ENCODE measurements at regions not wholly inside any gene's neighbourhood (a gene's known extent, or its start where the extent isn't known, plus 50 kb on each side); places are given as distances from the start of the nearest gene placed in this dataset.

GRCh38 chr2:83894976-83895375 lies 564.1 kb downstream of the SUCLG1 start:
- no peaks in the 10 kb centered on the region for H3K36me3 ChIP-seq (ENCODE audit: control insufficient read depth in 2 of 2, insufficient read depth in 1 of 2, low read length in 2 of 2)
- no peaks in the 10 kb centered on the region for H3K9me3 ChIP-seq (ENCODE audit: control insufficient read depth, insufficient read depth, low read depth, low read length)
- ChIA-PET POLR2A (no interaction called here), CTCF (no interaction called here)
- H3K4me1 ChIP-seq (ENCODE audit: control insufficient read depth, insufficient read depth, low read length): no peaks in the 10 kb centered on the region
- H3K4me3 ChIP-seq (ENCODE audit: low read depth, low read length): no peak overlapping the region
- H3K27ac ChIP-seq (ENCODE audit: extremely low read depth, low read depth, low read length): no peak overlapping the region
- no peak for TF ChIP-seq ZNF223 (tag by site-specific recombination; IDR thresholded peaks at IDR 0.05)

- POLR2A ChIA-PET: no interaction called here
- TF ChIP-seq ZEB2 (tag by site-specific recombination; IDR thresholded peaks at IDR 0.05) (no peak), ZNF626 (tag by site-specific recombination; IDR thresholded peaks at IDR 0.05) (no peak), ZNF394 (tag by site-specific recombination; IDR thresholded peaks at IDR 0.05; ENCODE audit: borderline replicate concordance) (no peak), PRDM1 (tag by site-specific recombination; IDR thresholded peaks at IDR 0.05) (no peak), ZSCAN18 (tag by site-specific recombination; IDR thresholded peaks at IDR 0.05) (no peak), ZNF2 (tag by site-specific recombination; IDR thresholded peaks at IDR 0.05) (no peak), ZNF211 (tag by site-specific recombination; IDR thresholded peaks at IDR 0.05; ENCODE audit: low read depth) (no peak), HOXA7 (CRISPR knock-in tag; IDR thresholded peaks at IDR 0.05; ENCODE audit: borderline replicate concordance) (no peak), ZNF175 (tag by site-specific recombination; IDR thresholded peaks at IDR 0.05) (no peak), ZNF555 (tag by site-specific recombination; conservative IDR thresholded peaks at IDR 0.05) (no peak), ZNF670 (tag by site-specific recombination; IDR thresholded peaks at IDR 0.05; ENCODE audit: low read depth) (no peak), KLF16 (tag by site-specific recombination; IDR thresholded peaks at IDR 0.05) (no peak), ZNF133 (tag by site-specific recombination; IDR thresholded peaks at IDR 0.05) (no peak), ZNF747 (tag by site-specific recombination; IDR thresholded peaks at IDR 0.05) (no peak), ZNF560 (tag by site-specific recombination; IDR thresholded peaks at IDR 0.05; ENCODE audit: borderline replicate concordance) (no peak)
- CTCF ChIA-PET: no interaction called here
- Histone ChIP-seq H3K27ac (ENCODE audit: extremely low read depth, low read depth, low read length) (no peak overlapping the region), H3K4me3 (ENCODE audit: low read depth, low read length) (no peak overlapping the region), H3K36me3 (ENCODE audit: control insufficient read depth in 2 of 2, insufficient read depth in 1 of 2, low read length in 2 of 2) (no peaks in the 10 kb centered on the region), H3K9me3 (ENCODE audit: control insufficient read depth, insufficient read depth, low read depth, low read length) (no peaks in the 10 kb centered on the region), H3K4me1 (ENCODE audit: control insufficient read depth, insufficient read depth, low read length) (no peaks in the 10 kb centered on the region)
Measured at GRCh38 chr2:83887757-83888156, 571.3 kb downstream of the SUCLG1 start.

GRCh38 chr2:83879127-83879526 lies 580.0 kb downstream of the SUCLG1 start:
- no peak overlapping the region for H3K4me3 ChIP-seq (ENCODE audit: low read depth, low read length)
- ChIA-PET CTCF (no interaction called here), POLR2A (no interaction called here)
- H3K9me3 ChIP-seq (ENCODE audit: control insufficient read depth, insufficient read depth, low read depth, low read length): no peaks in the 10 kb centered on the region
- H3K36me3 ChIP-seq (ENCODE audit: control insufficient read depth in 2 of 2, insufficient read depth in 1 of 2, low read length in 2 of 2): no peaks in the 10 kb centered on the region
- H3K4me1 ChIP-seq (ENCODE audit: control insufficient read depth, insufficient read depth, low read length): no peaks in the 10 kb centered on the region
- no peak overlapping the region for H3K27ac ChIP-seq (ENCODE audit: extremely low read depth, low read depth, low read length)
- TF ChIP-seq ZNF707 (tag by site-specific recombination; IDR thresholded peaks at IDR 0.05): no peak
- TF ChIP-seq PRDM4 (tag by site-specific recombination; IDR thresholded peaks at IDR 0.05): no peak
- TF ChIP-seq KLF17 (tag by site-specific recombination; IDR thresholded peaks at IDR 0.05): no peak
- no peak for TF ChIP-seq PRDM1 (tag by site-specific recombination; IDR thresholded peaks at IDR 0.05)
- TF ChIP-seq ZNF132 (tag by site-specific recombination; IDR thresholded peaks at IDR 0.05; ENCODE audit: borderline replicate concordance): no peak
- TF ChIP-seq ZNF280D (tag by site-specific recombination; IDR thresholded peaks at IDR 0.05): no peak
- no peak for TF ChIP-seq INSM2 (tag by site-specific recombination; IDR thresholded peaks at IDR 0.05)
- no peak for TF ChIP-seq ZNF549 (tag by site-specific recombination; IDR thresholded peaks at IDR 0.05)

Measured in HEK293 (cell line).